ENCODE measurements at regions not wholly inside any gene's neighbourhood (a gene's known extent, or its start where the extent isn't known, plus 50 kb on each side); places are given as distances from the start of the nearest gene placed in this dataset.
A peak's percentile ranks its signal among the peaks of the same experiment; 100 is the strongest.

DNA sequence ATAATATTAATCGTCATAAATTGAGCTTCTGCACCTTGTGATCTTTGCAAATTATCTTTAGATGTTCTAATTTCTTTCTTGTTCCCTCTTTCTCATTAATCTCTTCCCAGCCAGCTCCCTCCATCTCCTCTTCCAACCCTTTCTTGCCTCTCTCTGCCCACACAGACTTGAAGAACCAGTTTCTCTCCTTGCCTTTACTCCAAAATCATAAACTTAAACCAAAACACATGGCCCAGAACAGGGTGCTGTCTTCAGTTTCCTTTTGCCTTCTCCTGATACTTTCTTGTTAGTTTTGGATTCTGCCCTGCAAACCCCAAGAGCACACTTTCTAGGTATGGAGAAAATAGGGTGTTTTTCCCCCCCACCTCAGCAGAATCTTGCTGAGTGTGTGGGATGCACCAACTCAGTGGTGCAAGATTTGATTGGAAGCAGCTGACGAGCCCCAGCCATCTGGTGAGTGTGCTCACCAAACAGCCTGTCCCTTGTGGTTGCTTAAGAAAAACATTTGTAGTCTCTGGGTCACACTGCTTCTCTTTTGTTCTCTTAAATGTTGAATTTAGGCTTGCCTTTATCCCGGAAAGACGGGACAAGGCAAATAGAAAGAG is 175.8 kb upstream of the MAF start:
- no peak overlapping the region for H3K4me3 ChIP-seq (replicated peaks; ENCODE audit: low read depth, low read length)
- TF ChIP-seq CTCF (IDR thresholded peaks at IDR 0.05; ENCODE audit: low read depth, low read length, missing control alignments): no peak
- peak; percentile 1 for DNase-seq (ENCODE audit: extremely low read depth, low read depth)

DNA sequence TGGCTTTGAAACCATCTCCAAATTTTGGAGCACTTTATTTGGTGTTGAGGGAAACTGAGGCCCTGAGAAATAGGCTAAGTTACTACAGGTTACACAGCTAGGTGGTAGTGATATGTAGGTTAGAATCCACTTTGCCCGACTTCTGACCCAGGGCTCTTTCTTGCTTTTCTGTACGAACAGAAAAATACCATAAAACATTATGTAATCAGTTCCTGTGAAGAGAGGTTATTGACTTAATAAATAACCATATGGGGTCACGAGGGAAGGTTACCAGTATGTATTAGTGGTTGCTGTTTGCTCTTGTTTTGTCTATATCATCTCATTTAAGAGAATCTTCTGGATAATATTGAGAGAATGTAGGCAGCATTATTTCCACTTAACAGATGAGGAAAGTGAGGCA is 172.2 kb upstream of the MAF start:
- TF ChIP-seq CTCF (IDR thresholded peaks at IDR 0.05; ENCODE audit: low read depth, low read length, missing control alignments): no peak
- H3K4me3 ChIP-seq (replicated peaks; ENCODE audit: low read depth, low read length): no peak overlapping the region
- DNase-seq (ENCODE audit: extremely low read depth, low read depth): no peak

DNA sequence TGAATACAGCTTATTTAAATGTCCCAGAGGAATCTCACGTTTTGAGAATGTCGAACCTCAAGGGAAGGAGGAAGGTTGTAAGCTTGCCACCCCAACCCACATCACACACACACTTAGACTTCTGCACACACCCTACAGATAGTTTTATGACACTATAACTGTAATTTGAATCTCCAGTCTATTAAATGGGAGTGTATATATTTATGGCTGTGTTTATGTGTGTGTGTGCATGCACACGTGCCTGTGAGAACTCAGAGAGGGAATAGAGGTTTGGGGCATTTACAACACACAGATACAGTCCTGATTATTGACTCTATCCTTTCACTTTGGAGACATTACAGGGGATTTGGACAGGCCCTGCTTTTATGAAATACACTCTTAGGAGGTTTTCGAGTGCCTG is 171.5 kb upstream of the MAF start:
- H3K4me3 ChIP-seq (replicated peaks; ENCODE audit: low read depth, low read length): no peak overlapping the region
- no peak for DNase-seq (ENCODE audit: extremely low read depth, low read depth)
- TF ChIP-seq CTCF (IDR thresholded peaks at IDR 0.05; ENCODE audit: low read depth, low read length, missing control alignments): no peak

GRCh38 chr16:79770244-79771064 is 169.9 kb upstream of the MAF start:
- TF ChIP-seq CTCF (IDR thresholded peaks at IDR 0.05; ENCODE audit: low read depth, low read length, missing control alignments): no peak
- peak overlapping the region; percentile 37 for H3K4me3 ChIP-seq (replicated peaks; ENCODE audit: low read depth, low read length)
- peak; percentile 14 for DNase-seq (ENCODE audit: extremely low read depth, low read depth)

GRCh38 chr16:79769928-79770243 is 169.3 kb upstream of the MAF start:
- TF ChIP-seq CTCF (IDR thresholded peaks at IDR 0.05; ENCODE audit: low read depth, low read length, missing control alignments): no peak
- no peak for DNase-seq (ENCODE audit: extremely low read depth, low read depth)
- peak overlapping the region; percentile 37 for H3K4me3 ChIP-seq (replicated peaks; ENCODE audit: low read depth, low read length)

- DNase-seq (ENCODE audit: extremely low read depth, low read depth): no peak
- no peak for TF ChIP-seq CTCF (IDR thresholded peaks at IDR 0.05; ENCODE audit: low read depth, low read length, missing control alignments)
- no peak overlapping the region for H3K4me3 ChIP-seq (replicated peaks; ENCODE audit: low read depth, low read length)
These were observed 168.9 kb upstream of the MAF start for GRCh38 chr16:79769270-79769927.
